Mesendoderm (in vitro differentiated cells): ENCODE measurements at regions not wholly inside any gene's neighbourhood (a gene's known extent, or its start where the extent isn't known, plus 50 kb on each side); places are given as distances from the start of the nearest gene placed in this dataset.

Source experiments
- DNase-seq: peaks from one replicate; pipeline ENCODE4 v3.0.0; 2013
- H2AK5ac ChIP-seq: 2 replicates; pipeline ENCODE4 v1.6.1; 2013; ENCODE audit warnings: low read length, inconsistent platforms
- H2BK120ac ChIP-seq: 2 replicates; pipeline ENCODE4 v1.6.1; 2013; ENCODE audit warnings: low read depth, mild to moderate bottlenecking, low read length, moderate library complexity, mixed read lengths
- H2BK15ac ChIP-seq: replicated peaks from 2 replicates; pipeline ENCODE4 v1.6.1; 2013; ENCODE audit warnings: low read depth, mild to moderate bottlenecking, moderate library complexity
- H2BK5ac ChIP-seq: 2 replicates; pipeline ENCODE4 v1.6.1; 2013; ENCODE audit warnings: low read length, inconsistent platforms
- H3K18ac ChIP-seq: 2 replicates; pipeline ENCODE4 v1.6.1; 2013; ENCODE audit warnings: mild to moderate bottlenecking, low read length, mixed read lengths
- H3K23ac ChIP-seq: one replicate; pipeline ENCODE4 v1.6.1; 2013; ENCODE audit warnings: low read length
- H3K27ac ChIP-seq: 2 replicates; pipeline ENCODE4 v1.5.1; 2013; ENCODE audit warnings: low read depth, mild to moderate bottlenecking, inconsistent platforms, low read length, moderate library complexity
- H3K27me3 ChIP-seq: 2 replicates; pipeline ENCODE4 v1.6.1; 2013; ENCODE audit warnings: low read length, control low read depth, mild to moderate bottlenecking, inconsistent platforms; ENCODE audit not compliant: insufficient read depth, poor library complexity
- H3K36me3 ChIP-seq: 2 replicates; pipeline ENCODE4 v1.6.1; 2013; ENCODE audit warnings: low read length, inconsistent platforms; ENCODE audit not compliant: control insufficient read depth, insufficient read depth
- H3K4ac ChIP-seq: one replicate; pipeline ENCODE4 v1.6.1; 2013; ENCODE audit warnings: low read depth, mild to moderate bottlenecking, low read length, moderate library complexity
- H3K4me1 ChIP-seq: 2 replicates; pipeline ENCODE4 v1.6.1; 2013; ENCODE audit warnings: low read depth, low read length, inconsistent platforms; ENCODE audit not compliant: control insufficient read depth
- H3K4me2 ChIP-seq: 2 replicates; pipeline ENCODE4 v1.6.1; 2013; ENCODE audit warnings: low read length
- H3K4me3 ChIP-seq: 2 replicates; pipeline ENCODE4 v1.5.1; 2013; ENCODE audit warnings: mild to moderate bottlenecking, low read length
- H3K56ac ChIP-seq: one replicate; pipeline ENCODE4 v1.6.1; 2013; ENCODE audit warnings: low read length
- H3K79me1 ChIP-seq: 2 replicates; pipeline ENCODE4 v1.6.1; 2013; ENCODE audit warnings: low read length, inconsistent platforms
- H3K79me2 ChIP-seq: 2 replicates; pipeline ENCODE4 v1.6.1; 2013; ENCODE audit warnings: mild to moderate bottlenecking, low read length; ENCODE audit not compliant: control insufficient read depth, insufficient read depth
- H3K9ac ChIP-seq: 2 replicates; pipeline ENCODE4 v1.6.1; 2013; ENCODE audit warnings: low read length, inconsistent platforms
- H4K5ac ChIP-seq: one replicate; pipeline ENCODE4 v1.6.1; 2013; ENCODE audit warnings: low read length
- H4K8ac ChIP-seq: one replicate; pipeline ENCODE4 v1.6.1; 2013; ENCODE audit warnings: low read depth, mild to moderate bottlenecking, control low read depth, low read length, moderate library complexity
- WGBS: extraction: QIAGEN DNeasy Blood & Tissue Kit; methylation state at CpG from one replicate; pipeline ENCODE4 v1.1.7; 2013; ENCODE audit warnings: low lambda C conversion rate, missing lambda C conversion rate; ENCODE audit not compliant: insufficient coverage; ENCODE audit errors: extremely low coverage; 5-methylcytosine and 5-hydroxymethylcytosine counted together

- H3K18ac ChIP-seq = no peak overlapping the region
- H3K36me3 ChIP-seq = no peaks in the 10 kb centered on the region
- no peaks in the 10 kb centered on the region for H3K79me2 ChIP-seq
- H3K79me1 ChIP-seq = no peaks in the 10 kb centered on the region
- no peak overlapping the region for H4K8ac ChIP-seq
- no peak overlapping the region for H2BK5ac ChIP-seq
- no peak overlapping the region for H4K5ac ChIP-seq
- DNase-seq = no peak
- no peak overlapping the region for H3K4me3 ChIP-seq
- WGBS = no CpG with 5 or more reads among the region's 3 CpGs
- H3K56ac ChIP-seq = no peak overlapping the region
- H3K4me2 ChIP-seq = no peak overlapping the region
- H3K23ac ChIP-seq = no peak overlapping the region
- H2AK5ac ChIP-seq = no peak overlapping the region
- no peaks in the 10 kb centered on the region for H3K27me3 ChIP-seq
- H3K27ac ChIP-seq = no peak overlapping the region
- H2BK120ac ChIP-seq = no peak overlapping the region
- no peak overlapping the region for H3K9ac ChIP-seq
- H3K4me1 ChIP-seq = no peaks in the 10 kb centered on the region
- no peak overlapping the region for H2BK15ac ChIP-seq
- H3K4ac ChIP-seq = no peak overlapping the region
Measured at GRCh38 chr7:83704564-83704963, 55.6 kb upstream of the SEMA3E start.

GRCh38 chr7:83702446-83702845 lies 53.5 kb upstream of the SEMA3E start:
- H3K18ac ChIP-seq = no peak overlapping the region
- no peak overlapping the region for H2BK120ac ChIP-seq
- no peak overlapping the region for H4K5ac ChIP-seq
- H3K4me1 ChIP-seq = no peaks in the 10 kb centered on the region
- no peak overlapping the region for H3K4me2 ChIP-seq
- WGBS = no CpG with 5 or more reads among the region's 1 CpG
- no peak overlapping the region for H3K4me3 ChIP-seq
- H3K36me3 ChIP-seq = no peaks in the 10 kb centered on the region
- no peak overlapping the region for H2BK15ac ChIP-seq
- DNase-seq = no peak
- H3K79me2 ChIP-seq = no peaks in the 10 kb centered on the region
- no peak overlapping the region for H2AK5ac ChIP-seq
- no peak overlapping the region for H3K9ac ChIP-seq
- H3K27ac ChIP-seq = no peak overlapping the region
- H3K23ac ChIP-seq = no peak overlapping the region
- H3K79me1 ChIP-seq = no peaks in the 10 kb centered on the region
- H4K8ac ChIP-seq = no peak overlapping the region
- no peak overlapping the region for H3K56ac ChIP-seq
- H3K4ac ChIP-seq = no peak overlapping the region
- H2BK5ac ChIP-seq = no peak overlapping the region
- no peaks in the 10 kb centered on the region for H3K27me3 ChIP-seq

GRCh38 chr7:83701736-83702135 lies 52.8 kb upstream of the SEMA3E start:
- H2BK5ac ChIP-seq = no peak overlapping the region
- DNase-seq = no peak
- no peak overlapping the region for H4K8ac ChIP-seq
- H3K27ac ChIP-seq = no peak overlapping the region
- no peak overlapping the region for H3K4ac ChIP-seq
- no peak overlapping the region for H4K5ac ChIP-seq
- no peaks in the 10 kb centered on the region for H3K27me3 ChIP-seq
- no peak overlapping the region for H3K4me3 ChIP-seq
- no peak overlapping the region for H3K9ac ChIP-seq
- H3K23ac ChIP-seq = no peak overlapping the region
- H2BK15ac ChIP-seq = no peak overlapping the region
- no peak overlapping the region for H3K4me2 ChIP-seq
- no peaks in the 10 kb centered on the region for H3K79me2 ChIP-seq
- no peak overlapping the region for H2AK5ac ChIP-seq
- H3K56ac ChIP-seq = no peak overlapping the region
- no peaks in the 10 kb centered on the region for H3K4me1 ChIP-seq
- H3K36me3 ChIP-seq = no peaks in the 10 kb centered on the region
- H3K18ac ChIP-seq = no peak overlapping the region
- no peaks in the 10 kb centered on the region for H3K79me1 ChIP-seq
- no peak overlapping the region for H2BK120ac ChIP-seq
